B cell (primary cell): ENCODE measurements at regions not wholly inside any gene's neighbourhood (a gene's known extent, or its start where the extent isn't known, plus 50 kb on each side); places are given as distances from the start of the nearest gene placed in this dataset.

Experiments
- ATAC-seq: fragments of 200-7000 bp; cut with Tn5 transposase; one replicate; pipeline ENCODE4 v1.10.0; 2021; ENCODE audit warnings: low read depth, mild to moderate bottlenecking, moderate number of reproducible peaks, moderate library complexity
- CTCF ChIA-PET: fragments of 350-600 bp; sonication (Branson Sonifier 250); formaldehyde crosslinking; loops from one replicate; lab custom pipeline; 2021; ENCODE audit warnings: antibody characterized with exemption, inconsistent platforms; lab: Charles Lee
- POLR2A ChIA-PET: fragments of 350-600 bp; sonication (Branson Sonifier 250); formaldehyde crosslinking; loops from one replicate; lab custom pipeline; 2021; ENCODE audit warnings: antibody characterized with exemption; lab: Charles Lee
- DNase-seq: peaks from one replicate; pipeline ENCODE4 v3.0.0; 2013
- H2AFZ ChIP-seq: 2 replicates; pipeline ENCODE4 v1.6.1; 2012; ENCODE audit warnings: mild to moderate bottlenecking, low read depth, low read length; ENCODE audit not compliant: insufficient read depth, poor library complexity, severe bottlenecking
- H3K27ac ChIP-seq, 2 donors: 1 replicate in 1 of 2; 2 replicates in 1 of 2; pipeline ENCODE4 v1.5.1; 2012 to 2013; ENCODE audit warnings: low read length in 2 of 2, mild to moderate bottlenecking in 2 of 2, moderate library complexity in 1 of 2
- H3K27me3 ChIP-seq, 4 experiments: fragments of 200-600 bp in 1 of 4; sonication (generic) in 1 of 4; replicated peaks in 1 of 4; 1 replicate in 2 of 4; 2 replicates in 2 of 4; pipeline versions ENCODE4 v1.6.1 to v1.7.0; 2013 to 2016; ENCODE audit warnings: low read length in 3 of 4, mild to moderate bottlenecking in 2 of 4, mixed read lengths in 1 of 4, moderate library complexity in 1 of 4; ENCODE audit not compliant: insufficient read depth in 4 of 4, control insufficient read depth in 3 of 4; ENCODE audit errors: control extremely low read depth in 1 of 4
- H3K36me3 ChIP-seq, 2 experiments: replicated peaks in 1 of 2; 1 replicate in 1 of 2; 2 replicates in 1 of 2; pipeline versions ENCODE4 v1.6.1 to v1.7.1; 2013; ENCODE audit warnings: low read length in 1 of 2; ENCODE audit not compliant: insufficient read depth in 2 of 2, control insufficient read depth in 1 of 2; ENCODE audit errors: control extremely low read depth in 1 of 2, extremely low read depth in 1 of 2
- H3K4me1 ChIP-seq, 2 donors: fragments of 200-600 bp in 1 of 2; sonication (generic) in 1 of 2; 1 replicate in 1 of 2; 2 replicates in 1 of 2; pipeline versions ENCODE4 v1.5.1 to v1.6.1; 2013 to 2017; ENCODE audit warnings: low read length in 2 of 2; ENCODE audit not compliant: control insufficient read depth in 2 of 2, insufficient read depth in 2 of 2
- H3K4me2 ChIP-seq: replicated peaks from 2 replicates; pipeline ENCODE3; 2012; ENCODE audit warnings: mild to moderate bottlenecking, low read depth, low read length; ENCODE audit not compliant: poor library complexity, severe bottlenecking
- H3K4me3 ChIP-seq, 5 experiments: fragments of 200-600 bp in 1 of 5; sonication (generic) in 1 of 5; 1 replicate in 3 of 5; 2 replicates in 2 of 5; pipeline versions ENCODE4 v1.5.1 to v1.7.0; 2011 to 2016; ENCODE audit warnings: low read length in 4 of 5, mild to moderate bottlenecking in 4 of 5, low read depth in 2 of 5, control low read depth in 1 of 5, moderate library complexity in 1 of 5; ENCODE audit not compliant: insufficient read depth in 1 of 5; ENCODE audit errors: control extremely low read depth in 1 of 5, extremely low read depth in 1 of 5
- H3K79me2 ChIP-seq: fragments of 200-600 bp; sonication (generic); one replicate; pipeline ENCODE4 v1.6.0; 2016; ENCODE audit warnings: low read length; ENCODE audit not compliant: control insufficient read depth, insufficient read depth
- H3K9ac ChIP-seq: fragments of 200-600 bp; sonication (generic); 2 replicates; pipeline ENCODE4 v1.6.1; 2017; ENCODE audit warnings: mild to moderate bottlenecking, low read length, moderate library complexity
- H3K9me3 ChIP-seq, 3 donors: one replicate each; pipeline versions ENCODE4 v1.6.1 to v1.7.1; 2013; ENCODE audit warnings: low read length in 2 of 3; ENCODE audit not compliant: control insufficient read depth in 2 of 3, insufficient read depth in 1 of 3; ENCODE audit errors: control extremely low read depth in 1 of 3
- H4K20me1 ChIP-seq: 2 replicates; pipeline ENCODE4 v1.6.0; 2012; ENCODE audit warnings: mild to moderate bottlenecking, low read length; ENCODE audit not compliant: insufficient read depth, control insufficient read depth, poor library complexity, severe bottlenecking
- H3K27ac Mint-ChIP-seq: one replicate; pipeline ENCODE4 v1.8.0; 2021; ENCODE audit warnings: mixed read lengths
- H3K27me3 Mint-ChIP-seq: one replicate; pipeline ENCODE4 v1.8.0; 2021; ENCODE audit warnings: mixed read lengths
- H3K4me1 Mint-ChIP-seq: one replicate; pipeline ENCODE4 v1.8.0; 2021; ENCODE audit warnings: mixed read lengths
- H3K4me3 Mint-ChIP-seq: one replicate; pipeline ENCODE4 v1.8.0; 2021; ENCODE audit warnings: mixed read lengths
- H3K9me3 Mint-ChIP-seq: one replicate; pipeline ENCODE4 v1.8.0; 2022; ENCODE audit warnings: mixed read lengths; ENCODE audit not compliant: insufficient read depth
- EZH2 ChIP-seq: IDR thresholded peaks from 2 replicates; pipeline ENCODE4 v1.6.1; 2012; ENCODE audit warnings: borderline replicate concordance, low read depth, mild to moderate bottlenecking, moderate library complexity, low read length; ENCODE audit not compliant: insufficient read depth, poor library complexity, severe bottlenecking
- WGBS: methylation state at CpG from one replicate; pipeline ENCODE4 v1.1.5; 2013; ENCODE audit warnings: missing lambda C conversion rate; ENCODE audit not compliant: insufficient coverage; 5-methylcytosine and 5-hydroxymethylcytosine counted together
- intact Hi-C: fragments of 100-400 bp; cut with micrococcal nuclease; formaldehyde crosslinking; loops from one replicate; pipeline ENCODE4 v1.10.0; 2022
- TF ChIP-seq, protein P1 (sequence below): fragments of 200-600 bp; IDR thresholded peaks from one replicate; pipeline ENCODE4 v1.8.0; 2022; ENCODE audit warnings: antibody characterized with exemption, mild to moderate bottlenecking

DNA sequence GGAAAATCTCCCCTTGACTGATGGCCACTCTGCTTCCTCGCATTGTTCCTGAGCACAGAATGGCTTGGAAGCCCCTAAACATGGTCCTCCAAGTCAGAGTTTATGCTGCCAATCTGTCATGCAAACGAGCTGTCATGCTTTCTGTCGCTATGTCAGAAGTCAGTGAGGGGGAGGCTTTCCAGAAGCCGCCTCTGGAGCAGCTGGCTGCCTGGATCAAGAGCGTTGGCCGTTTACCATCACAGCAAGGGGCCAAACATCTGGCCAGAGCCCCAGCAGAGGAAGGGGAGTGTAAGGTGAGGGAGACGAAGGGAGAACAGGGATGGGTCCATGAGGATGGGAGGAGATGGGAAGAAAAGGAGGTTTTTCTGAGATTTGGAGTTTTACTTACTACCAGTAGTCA is 372.6 kb upstream of the NR2F2 start:
- POLR2A ChIA-PET, result no interaction called here
- H3K27me3 ChIP-seq, result no peaks in the 10 kb centered on the region
- H2AFZ ChIP-seq, result no peak overlapping the region
- no peak overlapping the region for H3K27ac ChIP-seq
- peaks cover 6% of the 10 kb centered on the region for H3K9me3 Mint-ChIP-seq
- ATAC-seq (no peak), DNase-seq (no peak)
- H3K9me3 ChIP-seq, result peaks cover 0 to 10% (median 1%) of the 10 kb centered on the region in 3 donors
- no peaks in the 10 kb centered on the region for H3K4me1 ChIP-seq
- H3K4me1 Mint-ChIP-seq, result no peaks in the 10 kb centered on the region
- no peaks in the 10 kb centered on the region for H3K36me3 ChIP-seq
- H3K79me2 ChIP-seq, result no peaks in the 10 kb centered on the region
- H3K9ac ChIP-seq, result no peak overlapping the region
- H3K27ac Mint-ChIP-seq, result no peak overlapping the region
- H3K4me3 Mint-ChIP-seq, result no peak overlapping the region
- no peak overlapping the region for H3K4me3 ChIP-seq
- 87% methylated on average over 4 of the region's 7 CpGs for WGBS
- H3K4me2 ChIP-seq, result no peak overlapping the region
- CTCF ChIA-PET, result no interaction called here
- TF ChIP-seq EZH2, result no peak
- TF ChIP-seq, protein P1, sequence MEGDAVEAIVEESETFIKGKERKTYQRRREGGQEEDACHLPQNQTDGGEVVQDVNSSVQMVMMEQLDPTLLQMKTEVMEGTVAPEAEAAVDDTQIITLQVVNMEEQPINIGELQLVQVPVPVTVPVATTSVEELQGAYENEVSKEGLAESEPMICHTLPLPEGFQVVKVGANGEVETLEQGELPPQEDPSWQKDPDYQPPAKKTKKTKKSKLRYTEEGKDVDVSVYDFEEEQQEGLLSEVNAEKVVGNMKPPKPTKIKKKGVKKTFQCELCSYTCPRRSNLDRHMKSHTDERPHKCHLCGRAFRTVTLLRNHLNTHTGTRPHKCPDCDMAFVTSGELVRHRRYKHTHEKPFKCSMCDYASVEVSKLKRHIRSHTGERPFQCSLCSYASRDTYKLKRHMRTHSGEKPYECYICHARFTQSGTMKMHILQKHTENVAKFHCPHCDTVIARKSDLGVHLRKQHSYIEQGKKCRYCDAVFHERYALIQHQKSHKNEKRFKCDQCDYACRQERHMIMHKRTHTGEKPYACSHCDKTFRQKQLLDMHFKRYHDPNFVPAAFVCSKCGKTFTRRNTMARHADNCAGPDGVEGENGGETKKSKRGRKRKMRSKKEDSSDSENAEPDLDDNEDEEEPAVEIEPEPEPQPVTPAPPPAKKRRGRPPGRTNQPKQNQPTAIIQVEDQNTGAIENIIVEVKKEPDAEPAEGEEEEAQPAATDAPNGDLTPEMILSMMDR, result no peak
- no peaks in the 10 kb centered on the region for H3K27me3 Mint-ChIP-seq
- intact Hi-C loops, result no loop called here
- H4K20me1 ChIP-seq, result no peaks in the 10 kb centered on the region

- H3K9me3 Mint-ChIP-seq, result peaks cover 6% of the 10 kb centered on the region
- no peak for ATAC-seq
- WGBS, result 79% methylated on average over 4 of the region's 5 CpGs
- peaks cover 0 to 10% (median 1%) of the 10 kb centered on the region in 3 donors for H3K9me3 ChIP-seq
- no peak overlapping the region for H3K9ac ChIP-seq
- no peaks in the 10 kb centered on the region for H3K79me2 ChIP-seq
- H3K27ac Mint-ChIP-seq, result no peak overlapping the region
- DNase-seq, result no peak
- H3K4me1 ChIP-seq, result no peaks in the 10 kb centered on the region
- no peaks in the 10 kb centered on the region for H3K27me3 ChIP-seq
- H2AFZ ChIP-seq, result no peak overlapping the region
- no peaks in the 10 kb centered on the region for H3K36me3 ChIP-seq
- H3K4me3 ChIP-seq, result no peak overlapping the region
- no peak overlapping the region for H3K27ac ChIP-seq
- no peaks in the 10 kb centered on the region for H3K4me1 Mint-ChIP-seq
- no peak overlapping the region for H3K4me2 ChIP-seq
- no peak overlapping the region for H3K4me3 Mint-ChIP-seq
- H3K27me3 Mint-ChIP-seq, result no peaks in the 10 kb centered on the region
- intact Hi-C loops, result no loop called here
- POLR2A ChIA-PET, result no interaction called here
- no peaks in the 10 kb centered on the region for H4K20me1 ChIP-seq
- TF ChIP-seq, protein P1, result no peak
- TF ChIP-seq EZH2, result no peak
- CTCF ChIA-PET, result no interaction called here
Observed at GRCh38 chr15:95958382-95958781, 372.1 kb upstream of the NR2F2 start.
